ENCODE measurements at regions not wholly inside any gene's neighbourhood (a gene's known extent, or its start where the extent isn't known, plus 50 kb on each side); places are given as distances from the start of the nearest gene placed in this dataset.

DNA sequence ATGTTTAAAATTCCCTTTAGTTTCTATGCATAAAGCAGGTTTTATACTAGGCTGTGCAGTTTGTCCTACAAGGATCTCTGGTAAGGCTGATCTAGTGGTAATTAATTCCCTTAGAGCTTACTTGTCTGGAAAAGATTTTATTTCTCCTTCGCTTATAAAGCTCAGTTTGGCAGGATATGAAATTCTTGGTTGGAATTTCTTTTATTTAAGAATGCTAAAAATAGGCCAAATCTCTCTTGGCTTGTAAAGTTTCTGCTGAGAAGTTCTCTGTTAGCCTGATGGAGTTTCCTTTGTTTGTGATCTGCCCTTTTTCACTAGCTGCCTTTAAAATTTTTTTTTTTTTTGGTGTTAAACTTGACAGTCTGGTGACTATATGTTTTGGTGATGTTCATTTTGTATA lies 237.1 kb upstream of the TLE4 start:
- Histone ChIP-seq H3K9me3 (ENCODE audit: low read length) (peaks cover 8% of the 10 kb centered on the region), H3K27me3 (ENCODE audit: control insufficient read depth in 1 of 2, insufficient read depth in 2 of 2, low read length in 2 of 2) (no peaks in the 10 kb centered on the region), H3K4me3 (ENCODE audit: low read depth in 1 of 2, low read length in 2 of 2) (no peak overlapping the region), H3K4me1 (ENCODE audit: insufficient read depth, low read length) (no peaks in the 10 kb centered on the region), H3K27ac (ENCODE audit: low read depth, low read length) (no peak overlapping the region), H3K36me3 (ENCODE audit: insufficient read depth, low read length) (no peaks in the 10 kb centered on the region), H3K9ac (ENCODE audit: low read length) (no peak overlapping the region)

DNA sequence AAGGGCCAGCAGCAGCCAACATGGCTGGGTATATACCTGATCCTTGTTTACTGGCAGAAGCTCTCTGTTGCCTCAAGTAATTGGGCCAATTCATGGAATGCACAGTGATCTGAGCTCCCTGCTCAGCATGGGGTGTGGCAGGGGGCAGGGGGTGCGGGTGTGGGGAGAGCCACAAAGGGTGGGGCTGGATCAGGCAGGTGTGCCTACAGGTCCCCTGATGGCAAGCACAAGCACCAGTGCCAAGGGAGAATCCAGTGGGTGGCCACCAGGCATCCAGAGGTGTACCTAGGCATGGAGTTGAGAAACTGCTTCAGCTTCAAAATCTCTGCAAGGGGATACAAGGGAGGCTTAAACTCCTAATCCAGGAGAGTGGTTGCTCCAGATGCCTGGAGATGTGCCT lies 235.8 kb upstream of the TLE4 start:
- H3K36me3 ChIP-seq (ENCODE audit: insufficient read depth, low read length) = no peaks in the 10 kb centered on the region
- H3K9me3 ChIP-seq (ENCODE audit: low read length) = peaks cover 8% of the 10 kb centered on the region
- no peaks in the 10 kb centered on the region for H3K4me1 ChIP-seq (ENCODE audit: insufficient read depth, low read length)
- no peak overlapping the region for H3K27ac ChIP-seq (ENCODE audit: low read depth, low read length)
- no peak overlapping the region for H3K4me3 ChIP-seq (ENCODE audit: low read depth in 1 of 2, low read length in 2 of 2)
- H3K27me3 ChIP-seq (ENCODE audit: control insufficient read depth in 1 of 2, insufficient read depth in 2 of 2, low read length in 2 of 2) = no peaks in the 10 kb centered on the region
- no peak overlapping the region for H3K9ac ChIP-seq (ENCODE audit: low read length)

DNA sequence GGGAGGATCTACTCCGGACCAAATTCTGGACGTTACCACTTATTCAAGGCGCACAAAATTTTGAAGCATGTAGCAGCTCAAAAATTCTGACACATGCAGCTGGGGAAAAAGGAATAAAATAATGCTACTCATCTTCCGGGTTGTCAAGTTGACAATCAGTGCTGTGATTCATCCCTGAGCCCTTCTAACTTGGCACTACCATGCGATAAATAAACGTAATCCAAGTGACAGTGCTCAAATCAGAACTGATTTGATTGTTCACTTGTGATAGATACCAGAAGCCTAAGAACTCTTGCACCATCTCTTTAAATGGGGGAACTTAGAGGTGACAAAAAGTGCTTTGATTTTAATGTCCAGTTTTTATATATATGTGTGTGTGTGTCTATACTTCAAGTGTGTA lies 230.2 kb upstream of the TLE4 start:
- H3K27ac ChIP-seq (ENCODE audit: low read depth, low read length) = no peak overlapping the region
- no peaks in the 10 kb centered on the region for H3K27me3 ChIP-seq (ENCODE audit: control insufficient read depth in 1 of 2, insufficient read depth in 2 of 2, low read length in 2 of 2)

DNA sequence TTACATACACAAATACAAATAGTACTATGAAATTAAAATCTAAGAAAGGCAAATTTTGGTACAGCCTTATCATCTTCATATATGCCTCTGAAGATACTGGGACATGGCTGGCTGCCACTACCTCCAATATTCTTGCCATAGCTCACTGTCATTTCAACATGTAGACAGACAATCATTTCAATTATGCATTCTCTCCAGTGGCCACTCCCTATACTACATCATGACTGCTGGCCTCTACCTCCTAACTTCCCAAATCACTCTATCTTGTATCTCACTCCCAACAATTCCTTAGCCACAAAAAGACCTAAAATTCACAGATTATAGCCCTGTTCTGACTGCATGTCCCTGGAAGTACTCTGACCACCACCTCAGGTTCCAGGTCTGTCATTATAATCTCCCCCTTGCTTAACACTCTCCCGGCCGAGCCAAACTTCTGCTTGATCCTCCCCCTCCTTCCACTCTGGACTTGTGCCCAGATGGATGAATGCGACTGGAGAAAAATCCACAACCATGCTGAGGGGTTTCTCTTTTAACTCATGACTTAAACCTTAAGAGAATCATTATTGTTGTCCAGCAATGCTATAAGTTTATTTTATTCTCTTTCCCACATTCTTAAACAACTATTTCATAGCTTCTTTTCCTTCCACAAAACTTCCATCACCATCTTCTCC lies 225.3 kb upstream of the TLE4 start:
- no peaks in the 10 kb centered on the region for H3K4me1 ChIP-seq (ENCODE audit: insufficient read depth, low read length)
- no peak overlapping the region for H3K9ac ChIP-seq (ENCODE audit: low read length)
- H3K4me3 ChIP-seq (ENCODE audit: low read depth in 1 of 2, low read length in 2 of 2) = no peak overlapping the region
- H3K27ac ChIP-seq (ENCODE audit: low read depth, low read length) = no peak overlapping the region
- H3K36me3 ChIP-seq (ENCODE audit: insufficient read depth, low read length) = no peaks in the 10 kb centered on the region
- H3K27me3 ChIP-seq (ENCODE audit: control insufficient read depth in 1 of 2, insufficient read depth in 2 of 2, low read length in 2 of 2) = no peaks in the 10 kb centered on the region
- no peaks in the 10 kb centered on the region for H3K9me3 ChIP-seq (ENCODE audit: low read length)

More for the DNA sequence above, 230.2 kb upstream of the TLE4 start:
- Histone ChIP-seq H3K9me3 (ENCODE audit: low read length) (peaks cover 5% of the 10 kb centered on the region), H3K9ac (ENCODE audit: low read length) (no peak overlapping the region), H3K4me1 (ENCODE audit: insufficient read depth, low read length) (no peaks in the 10 kb centered on the region), H3K4me3 (ENCODE audit: low read depth in 1 of 2, low read length in 2 of 2) (no peak overlapping the region), H3K36me3 (ENCODE audit: insufficient read depth, low read length) (no peaks in the 10 kb centered on the region)

DNA sequence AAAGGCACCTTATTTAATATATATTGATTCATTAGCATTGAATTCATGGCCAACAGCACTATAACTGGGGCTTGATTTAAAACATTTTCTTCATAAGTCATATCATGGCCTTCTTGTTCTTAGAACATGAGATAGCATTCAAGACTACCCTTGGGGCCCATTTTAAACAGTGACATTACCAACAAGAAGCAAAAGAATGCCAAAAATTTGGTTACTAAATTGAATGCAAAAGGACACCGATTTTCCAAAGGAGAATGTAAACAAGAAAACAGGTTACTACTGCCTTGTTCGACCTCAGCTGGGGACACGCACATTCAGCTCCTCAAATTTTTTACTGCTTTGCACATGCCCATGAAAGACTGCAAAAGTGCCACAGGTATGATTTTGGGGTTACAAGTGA lies 219.4 kb upstream of the TLE4 start:
- no peaks in the 10 kb centered on the region for H3K9me3 ChIP-seq (ENCODE audit: low read length)
- H3K4me3 ChIP-seq (ENCODE audit: low read depth in 1 of 2, low read length in 2 of 2) = no peak overlapping the region
- no peaks in the 10 kb centered on the region for H3K4me1 ChIP-seq (ENCODE audit: insufficient read depth, low read length)
- H3K9ac ChIP-seq (ENCODE audit: low read length) = no peak overlapping the region
- H3K27ac ChIP-seq (ENCODE audit: low read depth, low read length) = no peak overlapping the region
- H3K36me3 ChIP-seq (ENCODE audit: insufficient read depth, low read length) = no peaks in the 10 kb centered on the region
- no peaks in the 10 kb centered on the region for H3K27me3 ChIP-seq (ENCODE audit: control insufficient read depth in 1 of 2, insufficient read depth in 2 of 2, low read length in 2 of 2)

DNA sequence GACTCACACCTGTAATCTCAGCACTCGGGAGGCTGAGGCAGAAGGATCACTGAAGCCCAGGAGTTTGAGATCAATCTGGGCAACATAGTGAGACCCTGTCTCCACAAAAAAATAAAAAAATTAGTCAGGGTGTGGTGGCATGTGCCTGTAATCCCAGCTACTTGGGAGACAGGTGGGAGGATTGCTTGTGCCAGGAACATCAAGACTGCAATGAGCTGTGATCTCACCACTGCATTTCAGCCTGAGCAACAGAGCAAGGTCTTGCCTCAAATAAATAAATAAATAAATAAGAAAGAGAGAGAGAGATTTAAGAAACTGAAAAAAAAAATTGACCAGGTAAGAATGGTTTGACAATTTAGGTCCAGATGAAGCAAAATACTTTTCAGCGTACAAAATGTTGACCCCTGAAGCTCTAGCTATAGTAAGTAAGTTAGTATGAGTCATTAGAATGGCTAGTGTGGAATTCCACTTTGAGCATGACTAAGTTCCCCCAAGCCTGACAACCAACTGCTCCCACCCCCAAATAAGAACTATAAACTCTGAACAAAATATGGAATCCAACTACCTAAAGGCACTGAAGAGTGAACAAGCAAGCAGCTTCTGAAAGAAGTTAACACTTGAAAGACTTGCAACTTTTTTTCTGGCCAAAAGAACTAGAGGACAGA lies 217.8 kb upstream of the TLE4 start:
- H3K9ac ChIP-seq (ENCODE audit: low read length) = no peak overlapping the region
- no peak overlapping the region for H3K4me3 ChIP-seq (ENCODE audit: low read depth in 1 of 2, low read length in 2 of 2)
- no peaks in the 10 kb centered on the region for H3K36me3 ChIP-seq (ENCODE audit: insufficient read depth, low read length)
- no peaks in the 10 kb centered on the region for H3K27me3 ChIP-seq (ENCODE audit: control insufficient read depth in 1 of 2, insufficient read depth in 2 of 2, low read length in 2 of 2)
- H3K27ac ChIP-seq (ENCODE audit: low read depth, low read length) = no peak overlapping the region
- no peaks in the 10 kb centered on the region for H3K4me1 ChIP-seq (ENCODE audit: insufficient read depth, low read length)
- H3K9me3 ChIP-seq (ENCODE audit: low read length) = no peaks in the 10 kb centered on the region

DNA sequence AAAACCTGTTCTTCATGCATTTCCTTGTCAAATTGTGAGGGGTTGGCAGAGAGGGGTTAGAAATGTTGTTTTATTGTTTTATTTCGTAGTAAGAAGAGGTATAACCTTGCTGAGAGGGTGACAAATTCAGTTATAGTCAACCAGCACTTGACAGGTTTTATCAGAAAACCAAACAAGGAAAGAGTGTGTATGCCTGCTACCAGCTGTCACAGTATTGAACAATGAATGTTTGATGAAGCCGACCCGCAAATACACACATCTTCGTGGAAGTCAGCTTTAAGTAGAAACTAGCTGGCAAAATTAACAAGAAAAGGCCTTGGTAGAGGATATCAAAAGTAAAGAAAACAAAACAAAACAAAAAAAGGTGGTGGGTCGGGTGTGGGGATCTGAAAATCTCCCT lies 214.6 kb upstream of the TLE4 start:
- no peaks in the 10 kb centered on the region for H3K36me3 ChIP-seq (ENCODE audit: insufficient read depth, low read length)
- H3K27ac ChIP-seq (ENCODE audit: low read depth, low read length) = no peak overlapping the region
- no peak overlapping the region for H3K9ac ChIP-seq (ENCODE audit: low read length)
- H3K4me3 ChIP-seq (ENCODE audit: low read depth in 1 of 2, low read length in 2 of 2) = no peak overlapping the region
- no peaks in the 10 kb centered on the region for H3K9me3 ChIP-seq (ENCODE audit: low read length)
- H3K4me1 ChIP-seq (ENCODE audit: insufficient read depth, low read length) = no peaks in the 10 kb centered on the region
- no peaks in the 10 kb centered on the region for H3K27me3 ChIP-seq (ENCODE audit: control insufficient read depth in 1 of 2, insufficient read depth in 2 of 2, low read length in 2 of 2)

DNA sequence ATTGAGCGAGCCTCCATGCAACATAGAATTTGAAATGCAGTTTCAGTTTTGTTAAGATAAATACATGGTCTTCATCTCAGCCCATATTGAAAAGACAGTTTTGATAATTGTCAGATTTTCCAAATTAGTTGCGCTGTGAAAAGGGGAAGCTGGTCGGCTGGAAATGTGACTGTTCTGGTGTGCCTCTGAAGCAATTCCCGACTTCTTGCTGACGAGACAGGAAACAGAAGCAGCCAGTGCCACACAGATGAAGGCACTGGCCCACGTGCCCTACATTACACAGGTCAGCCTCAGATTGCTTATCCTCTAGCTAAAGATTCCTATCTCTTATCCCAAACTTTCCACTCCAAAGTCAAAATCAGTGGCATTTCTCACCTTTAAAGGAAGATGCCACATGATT lies 214.1 kb upstream of the TLE4 start:
- H3K9me3 ChIP-seq (ENCODE audit: low read length) = no peaks in the 10 kb centered on the region
- H3K27me3 ChIP-seq (ENCODE audit: control insufficient read depth in 1 of 2, insufficient read depth in 2 of 2, low read length in 2 of 2) = no peaks in the 10 kb centered on the region
- no peak overlapping the region for H3K9ac ChIP-seq (ENCODE audit: low read length)
- H3K4me3 ChIP-seq (ENCODE audit: low read depth in 1 of 2, low read length in 2 of 2) = no peak overlapping the region
- no peaks in the 10 kb centered on the region for H3K36me3 ChIP-seq (ENCODE audit: insufficient read depth, low read length)
- no peak overlapping the region for H3K27ac ChIP-seq (ENCODE audit: low read depth, low read length)
- no peaks in the 10 kb centered on the region for H3K4me1 ChIP-seq (ENCODE audit: insufficient read depth, low read length)

DNA sequence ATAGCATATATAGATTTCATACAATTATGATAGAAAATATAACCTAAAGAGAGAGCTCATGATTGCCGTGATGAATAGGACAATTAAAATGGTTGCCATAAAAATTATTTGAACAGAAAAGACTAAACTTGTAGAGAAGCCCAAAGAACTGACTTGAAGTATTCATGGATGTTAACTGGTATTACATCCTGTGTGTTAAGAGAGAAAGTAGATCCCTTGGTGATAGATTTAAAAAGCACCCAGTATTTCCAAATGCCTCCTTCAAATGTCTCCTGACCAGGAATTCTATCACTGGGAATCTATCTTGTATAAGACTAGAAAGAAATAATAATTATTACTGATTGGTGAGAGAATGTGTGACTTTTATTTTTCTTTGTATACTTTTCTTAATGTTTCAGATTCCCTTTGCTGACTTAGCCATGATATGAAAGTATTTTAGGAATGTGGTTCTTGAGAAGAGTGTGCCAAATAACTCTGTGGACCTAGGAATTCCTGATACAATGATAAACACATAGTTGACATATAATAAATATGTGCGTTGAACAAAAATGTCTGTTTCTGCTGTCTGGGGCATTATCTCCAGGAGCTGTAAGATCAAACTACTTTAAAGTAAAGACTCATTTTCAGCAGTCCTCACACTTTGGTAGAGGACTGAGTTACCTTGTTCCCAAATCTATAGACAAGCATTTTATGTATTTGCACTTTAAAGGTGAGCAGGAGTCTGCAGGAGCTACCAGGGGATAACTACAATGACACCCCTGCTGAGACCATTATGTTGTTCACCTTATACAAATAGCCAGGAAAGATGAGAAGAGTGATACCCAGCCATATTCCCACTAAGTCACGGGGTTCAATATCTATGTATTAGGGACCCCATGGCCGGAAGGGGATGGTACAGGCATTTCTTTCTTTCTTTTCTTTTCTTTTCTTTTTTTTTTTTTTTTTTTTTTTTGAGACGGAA lies 211.1 kb upstream of the TLE4 start:
- no peaks in the 10 kb centered on the region for H3K36me3 ChIP-seq (ENCODE audit: insufficient read depth, low read length)
- no peaks in the 10 kb centered on the region for H3K4me1 ChIP-seq (ENCODE audit: insufficient read depth, low read length)
- H3K27me3 ChIP-seq (ENCODE audit: control insufficient read depth in 1 of 2, insufficient read depth in 2 of 2, low read length in 2 of 2) = no peaks in the 10 kb centered on the region
- no peaks in the 10 kb centered on the region for H3K9me3 ChIP-seq (ENCODE audit: low read length)
- no peak overlapping the region for H3K9ac ChIP-seq (ENCODE audit: low read length)
- H3K4me3 ChIP-seq (ENCODE audit: low read depth in 1 of 2, low read length in 2 of 2) = no peak overlapping the region
- H3K27ac ChIP-seq (ENCODE audit: low read depth, low read length) = no peak overlapping the region

DNA sequence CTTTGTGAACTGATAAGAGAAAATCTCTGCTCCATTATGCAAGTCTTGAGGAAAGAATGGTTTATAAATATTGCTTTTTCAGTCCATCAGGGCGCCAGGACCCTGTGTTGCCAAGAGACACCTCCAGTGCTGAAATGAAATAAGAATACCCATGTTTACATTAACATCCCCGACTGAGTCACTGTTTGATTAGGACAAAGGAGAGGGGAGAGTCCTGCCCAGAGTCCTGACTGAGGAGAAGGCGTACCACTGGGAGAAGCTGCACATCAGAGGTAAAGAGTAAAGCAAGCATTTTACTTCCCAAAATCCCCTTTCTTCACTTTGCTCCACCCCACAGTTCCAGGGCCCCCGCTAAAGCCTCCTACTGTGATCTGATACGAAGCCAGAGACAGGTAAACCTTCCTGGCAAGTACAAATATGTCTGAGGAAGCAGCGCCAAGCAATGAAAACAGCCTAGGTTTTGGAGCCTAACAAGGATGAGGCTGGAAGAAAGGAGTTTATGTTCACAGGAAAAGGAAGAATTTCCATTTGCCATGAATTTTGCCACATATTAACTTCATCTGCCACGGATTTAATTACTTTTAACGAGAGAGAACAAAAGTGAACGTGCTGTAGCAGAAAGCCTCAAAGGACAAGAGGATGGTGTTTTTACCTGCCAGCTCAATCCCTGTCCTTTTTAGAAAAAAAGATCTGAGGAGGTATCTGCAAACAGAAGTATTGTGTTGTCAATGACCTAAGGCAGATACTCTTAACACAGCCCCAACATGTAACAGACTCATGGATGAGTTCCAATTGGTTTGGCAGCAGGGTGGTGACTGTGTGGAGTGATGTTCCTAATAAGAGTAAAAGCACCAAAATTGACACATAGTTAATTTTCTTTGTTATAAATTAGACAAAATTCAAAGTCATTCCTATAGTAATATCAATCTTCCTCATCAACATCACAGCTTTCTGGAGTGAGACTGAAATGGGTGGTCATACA lies 209.4 kb upstream of the TLE4 start:
- H3K4me1 ChIP-seq (ENCODE audit: insufficient read depth, low read length) = no peaks in the 10 kb centered on the region
- no peak overlapping the region for H3K9ac ChIP-seq (ENCODE audit: low read length)

DNA sequence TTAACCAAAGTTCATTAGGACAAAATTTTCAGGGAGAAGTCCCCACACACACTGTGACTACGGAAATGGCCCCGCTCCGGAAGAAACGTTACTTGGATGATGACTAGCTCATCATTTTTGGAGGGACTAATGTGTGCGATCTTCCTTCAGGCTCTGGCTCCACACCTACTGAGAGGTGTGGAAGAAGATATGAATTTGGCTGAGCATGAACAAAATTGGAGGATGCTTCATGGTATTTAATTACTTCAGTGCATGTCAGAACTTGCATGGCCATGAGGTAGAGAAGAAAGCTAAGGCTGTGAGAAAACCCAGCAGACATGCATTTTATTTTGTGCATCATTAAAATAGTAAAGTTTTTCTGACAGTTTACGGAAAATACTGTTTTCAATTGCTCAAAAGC lies 202.1 kb upstream of the TLE4 start:
- Histone ChIP-seq H3K27ac (ENCODE audit: low read depth, low read length) (no peak overlapping the region), H3K9ac (ENCODE audit: low read length) (no peak overlapping the region), H3K36me3 (ENCODE audit: insufficient read depth, low read length) (no peaks in the 10 kb centered on the region), H3K4me3 (ENCODE audit: low read depth in 1 of 2, low read length in 2 of 2) (no peak overlapping the region), H3K9me3 (ENCODE audit: low read length) (no peaks in the 10 kb centered on the region), H3K4me1 (ENCODE audit: insufficient read depth, low read length) (no peaks in the 10 kb centered on the region), H3K27me3 (ENCODE audit: control insufficient read depth in 1 of 2, insufficient read depth in 2 of 2, low read length in 2 of 2) (no peaks in the 10 kb centered on the region)

More for the DNA sequence above, 209.4 kb upstream of the TLE4 start:
- Histone ChIP-seq H3K4me3 (ENCODE audit: low read depth in 1 of 2, low read length in 2 of 2) (no peak overlapping the region), H3K36me3 (ENCODE audit: insufficient read depth, low read length) (no peaks in the 10 kb centered on the region), H3K27ac (ENCODE audit: low read depth, low read length) (no peak overlapping the region), H3K27me3 (ENCODE audit: control insufficient read depth in 1 of 2, insufficient read depth in 2 of 2, low read length in 2 of 2) (no peaks in the 10 kb centered on the region), H3K9me3 (ENCODE audit: low read length) (no peaks in the 10 kb centered on the region)
